GM18498 (cell line): ENCODE measurements at regions not wholly inside any gene's neighbourhood (a gene's known extent, or its start where the extent isn't known, plus 50 kb on each side); places are given as distances from the start of the nearest gene placed in this dataset.

Source experiments
- ATAC-seq: cut with Tn5 transposase; IDR thresholded peaks from one replicate; pipeline ENCODE4 v1.9.1; 2021; ENCODE audit warnings: mild to moderate bottlenecking, moderate library complexity; ENCODE audit not compliant: unreplicated experiment

- ATAC-seq: no peak
Observed at GRCh38 chr4:3343358-3343757, 50.5 kb downstream of the RGS12 start.

GRCh38 chr4:3344104-3344503 is 51.3 kb downstream of the RGS12 start:
- no peak for ATAC-seq

DNA sequence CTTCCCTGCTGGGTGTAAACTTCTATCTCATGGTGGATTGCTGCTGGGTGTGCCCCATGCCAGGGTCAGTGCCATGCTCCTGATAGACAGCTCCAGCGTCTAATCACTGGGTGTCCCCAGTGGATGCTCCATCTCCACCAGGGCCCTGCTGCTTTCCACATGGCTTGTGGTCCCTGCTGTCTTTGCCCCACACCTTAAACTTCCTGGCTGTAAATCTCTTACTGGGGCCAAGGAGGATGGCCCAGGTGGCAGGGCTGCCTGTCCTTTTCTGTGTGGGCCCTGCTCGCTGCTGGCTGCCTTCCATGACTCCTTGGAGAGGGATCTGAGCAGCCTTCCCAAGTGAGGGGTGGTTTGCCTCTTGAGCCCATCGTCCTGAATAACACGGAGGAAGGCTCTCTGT is 51.8 kb downstream of the RGS12 start:
- ATAC-seq: no peak

DNA sequence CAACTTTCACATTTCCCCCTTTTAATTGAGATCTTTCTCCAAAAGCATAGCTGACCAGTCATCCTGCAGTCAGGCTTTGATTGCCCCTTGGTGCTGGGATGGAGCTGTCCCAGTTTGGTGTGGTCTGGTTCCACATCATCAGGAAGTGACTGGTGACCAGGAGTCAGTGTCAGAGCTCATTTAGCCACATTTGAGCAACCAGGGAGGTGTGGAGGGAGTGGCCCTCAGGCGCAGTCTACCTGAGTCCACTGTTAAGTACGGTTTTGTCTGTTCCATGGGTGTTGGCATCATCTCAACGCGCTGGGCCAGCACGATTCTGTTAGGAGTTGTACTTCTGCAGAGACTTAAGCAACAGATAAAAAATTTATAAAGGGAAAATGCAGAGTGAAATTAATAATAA is 52.6 kb downstream of the RGS12 start:
- ATAC-seq: no peak

GRCh38 chr4:3346146-3346545 is 53.3 kb downstream of the RGS12 start:
- no peak for ATAC-seq

GRCh38 chr4:3347871-3348270 is 55.0 kb downstream of the RGS12 start:
- no peak for ATAC-seq

- no peak for ATAC-seq
Observed at GRCh38 chr4:3348621-3349020, 55.8 kb downstream of the RGS12 start.

GRCh38 chr4:3349116-3349515 is 56.3 kb downstream of the RGS12 start:
- ATAC-seq: no peak

DNA sequence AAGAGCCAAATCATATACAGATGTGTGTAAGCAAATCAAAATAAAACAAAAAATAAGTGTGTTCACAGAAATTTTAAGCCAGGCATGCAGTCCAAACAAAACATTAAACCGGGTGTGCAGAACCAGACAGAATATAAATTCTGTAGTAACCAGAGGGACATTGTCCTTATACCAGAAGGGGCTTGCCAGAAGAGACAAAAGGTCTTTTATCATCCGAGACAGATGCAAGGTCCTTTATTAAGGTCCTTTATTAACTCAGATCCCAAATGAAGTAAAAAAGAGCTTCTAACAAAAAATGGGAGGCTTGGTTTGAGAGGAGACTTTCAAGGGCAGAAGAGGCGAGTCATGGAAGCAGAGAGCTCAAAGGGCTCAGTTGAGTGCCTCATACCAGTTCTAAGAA is 59.2 kb downstream of the RGS12 start:
- ATAC-seq: no peak

DNA sequence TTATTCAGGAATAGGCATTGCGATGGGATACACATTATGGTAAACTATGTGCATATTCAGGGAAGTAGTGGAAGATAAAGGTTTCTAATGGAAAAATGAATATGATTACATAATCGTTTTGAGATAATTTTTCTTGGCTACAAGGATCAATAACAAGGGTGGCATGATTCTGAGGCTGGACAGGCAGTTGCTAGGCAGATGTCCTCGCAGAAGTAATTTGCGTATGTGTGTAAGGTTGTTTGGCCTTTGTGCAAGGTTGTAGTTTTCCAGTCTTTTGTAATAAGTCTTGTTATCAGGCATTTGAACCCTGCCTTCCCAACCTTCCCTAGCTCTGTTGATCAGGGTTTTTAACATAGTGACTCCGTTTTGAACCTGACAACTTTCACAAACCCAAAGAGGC is 59.7 kb downstream of the RGS12 start:
- ATAC-seq: no peak

DNA sequence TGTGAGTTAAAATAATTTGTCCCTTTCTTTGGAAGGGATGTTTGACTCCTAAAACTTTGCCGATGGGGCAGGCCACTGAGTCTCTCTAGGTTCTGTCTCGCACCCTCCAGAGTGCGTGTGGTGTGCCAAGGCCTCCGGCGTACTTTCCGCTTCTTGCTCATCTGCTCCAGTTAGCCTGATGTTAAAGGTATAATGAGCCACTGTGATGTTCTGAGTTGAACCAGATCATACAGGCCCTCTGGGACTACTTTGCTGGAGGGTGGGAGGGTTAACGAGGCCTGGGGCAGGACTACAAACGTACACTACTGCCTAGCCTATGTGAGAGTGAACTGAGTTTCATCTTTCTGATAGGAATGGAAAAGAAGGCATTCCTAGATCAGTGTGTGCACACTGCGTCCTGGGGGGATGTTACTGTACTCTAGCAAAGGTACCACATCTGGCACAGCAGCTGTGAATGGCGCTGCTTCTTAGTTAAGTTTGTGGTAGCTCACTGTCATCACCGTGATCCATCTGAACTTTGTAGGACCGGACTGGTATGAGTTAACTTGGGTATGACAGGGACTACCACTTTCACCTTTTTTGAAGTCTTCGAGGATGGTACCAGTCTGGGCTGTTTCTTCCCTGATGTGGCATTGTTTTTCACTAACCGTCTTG is 60.2 kb downstream of the RGS12 start:
- ATAC-seq: no peak

DNA sequence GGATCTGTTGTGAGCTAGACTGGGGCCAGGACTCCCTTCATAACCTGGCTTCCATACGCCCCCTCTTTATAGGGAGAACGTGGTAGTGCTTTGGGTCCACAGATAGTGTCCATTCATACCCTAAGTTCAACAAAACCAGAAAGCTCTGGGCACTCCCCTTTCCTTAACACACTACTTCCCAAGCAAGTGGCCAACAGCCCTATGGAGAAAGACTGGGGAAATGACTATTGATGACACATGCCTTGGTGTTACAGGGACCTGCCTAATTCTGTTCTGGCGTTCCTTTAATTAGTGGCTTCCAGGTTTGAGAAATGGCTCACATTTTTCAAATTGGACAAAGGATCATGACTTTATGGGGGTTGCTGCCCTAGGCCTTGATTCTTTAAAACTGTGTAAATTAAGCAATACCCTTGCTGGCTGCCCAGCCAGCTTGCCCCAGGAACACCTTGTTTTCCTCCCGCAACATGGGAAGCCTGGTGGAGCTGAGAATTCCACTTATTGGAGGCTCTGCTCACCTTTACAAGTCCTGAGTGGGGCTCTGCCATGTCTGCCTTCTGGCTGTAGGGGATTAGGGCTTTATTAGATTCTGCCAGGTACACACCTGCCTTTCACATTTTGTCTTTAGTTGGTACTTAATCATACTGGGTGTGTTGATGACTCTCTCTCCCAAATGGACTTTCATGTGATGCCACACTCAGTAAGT is 61.1 kb downstream of the RGS12 start:
- no peak for ATAC-seq

DNA sequence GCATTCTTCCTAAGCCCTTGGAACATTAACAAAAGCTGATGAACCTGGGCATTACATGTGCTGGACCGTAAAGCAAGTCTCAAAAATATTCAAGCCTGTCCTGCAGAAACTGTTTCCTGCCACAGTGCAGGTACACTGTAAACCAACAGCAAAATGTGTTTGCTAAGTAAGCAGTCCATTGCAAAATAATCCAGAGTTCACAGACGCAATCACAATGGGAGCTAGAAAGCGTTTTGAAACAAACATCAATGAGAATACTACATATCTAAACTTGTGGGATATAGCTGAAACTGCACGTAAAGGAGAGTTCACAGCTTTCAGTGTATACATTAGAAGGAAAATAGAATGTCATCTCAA is 61.6 kb downstream of the RGS12 start:
- ATAC-seq: no peak

DNA sequence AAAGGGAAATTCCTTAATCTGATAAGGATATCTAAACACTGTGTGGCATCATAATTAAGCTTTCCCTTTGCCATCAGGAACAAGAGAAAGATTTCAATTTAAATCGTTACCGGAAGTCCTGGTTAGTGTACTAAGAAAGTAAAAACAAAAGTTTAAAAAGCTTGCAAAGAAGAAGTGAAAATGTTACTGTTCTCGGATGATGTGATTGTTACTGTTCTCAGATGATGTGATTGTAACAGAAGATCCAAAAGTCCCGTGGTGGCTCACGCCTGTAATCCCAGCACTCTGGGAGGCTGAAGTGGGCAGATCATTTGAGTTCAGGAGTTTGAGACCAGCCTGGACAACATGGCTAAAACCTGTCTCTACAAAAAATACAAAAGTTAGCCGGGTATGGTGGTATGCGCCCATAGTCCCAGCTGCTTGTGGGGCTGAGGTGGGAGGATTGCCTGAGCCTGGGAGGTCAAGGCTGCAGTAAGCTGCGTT is 62.5 kb downstream of the RGS12 start:
- peak; percentile 72 for ATAC-seq

DNA sequence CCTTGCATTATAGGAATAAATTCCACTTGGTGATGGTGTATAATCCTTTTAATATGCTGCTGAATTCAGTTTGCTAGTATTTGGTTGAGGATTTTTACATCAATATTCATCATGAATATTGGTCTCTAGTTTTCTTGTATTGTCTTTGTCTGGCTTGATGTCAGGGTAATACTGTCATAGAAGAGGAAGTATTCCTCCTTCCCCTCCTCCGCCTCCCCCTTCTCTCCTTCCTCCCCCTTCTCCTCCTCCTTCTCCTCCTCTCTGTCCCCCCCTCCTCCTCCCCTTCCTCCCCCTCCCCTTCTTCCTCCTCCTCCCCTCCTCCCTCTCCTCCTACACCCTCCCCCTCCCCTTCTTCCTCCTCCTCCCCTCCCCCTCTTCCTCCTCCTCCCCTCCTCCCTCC is 65.8 kb downstream of the RGS12 start:
- ATAC-seq: no peak

GRCh38 chr4:3360777-3361176 is 68.0 kb downstream of the RGS12 start:
- ATAC-seq: no peak

DNA sequence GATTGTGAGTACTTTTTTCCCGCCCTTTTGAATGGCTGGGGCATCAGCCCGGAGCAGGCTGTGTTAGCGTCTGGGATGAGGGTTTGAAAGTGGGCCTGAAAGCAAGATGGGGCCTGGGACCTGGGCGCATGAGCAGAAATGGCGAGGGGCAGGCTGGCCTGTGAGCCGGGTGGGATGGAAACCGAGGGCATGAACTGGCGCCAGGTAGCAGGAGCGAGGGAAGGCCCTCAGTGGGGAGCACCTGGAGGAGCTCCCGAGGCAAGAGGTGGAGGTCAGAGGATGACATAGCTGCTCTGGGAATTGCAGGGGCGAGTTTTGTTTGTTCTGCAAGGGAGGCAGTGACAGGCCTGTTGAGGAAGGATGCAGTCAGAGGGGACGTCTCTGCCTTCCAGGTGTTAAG is 68.6 kb downstream of the RGS12 start:
- ATAC-seq: no peak

- ATAC-seq: no peak
Observed at GRCh38 chr4:3361896-3362295, 69.1 kb downstream of the RGS12 start.

- ATAC-seq: no peak
Observed at GRCh38 chr4:3362431-3363287, 69.8 kb downstream of the RGS12 start.

GRCh38 chr4:3363411-3364141 is 70.8 kb downstream of the RGS12 start:
- no peak for ATAC-seq

GRCh38 chr4:3364199-3364598 is 71.4 kb downstream of the RGS12 start:
- no peak for ATAC-seq
